H1 (cell line): ENCODE measurements at regions not wholly inside any gene's neighbourhood (a gene's known extent, or its start where the extent isn't known, plus 50 kb on each side); places are given as distances from the start of the nearest gene placed in this dataset.

Experiments used
- CTCF ChIA-PET: fragments of 300-600 bp; sonication (Branson Sonifier 250); formaldehyde crosslinking; loops from one replicate; lab custom pipeline; 2021; ENCODE audit not compliant: partially characterized antibody; lab: Charles Lee
- POLR2A ChIA-PET: fragments of 300-600 bp; sonication (Branson Sonifier 250); formaldehyde crosslinking; loops from one replicate; lab custom pipeline; 2021; ENCODE audit warnings: inconsistent platforms; ENCODE audit not compliant: partially characterized antibody; lab: Charles Lee
- DNase-seq, 2 experiments: peaks; one replicate each; pipeline versions ENCODE4 v3.0.0 to v3.0.0-alpha.2; 2010 to 2022; ENCODE audit warnings: low spot score in 2 of 2, low read depth in 1 of 2, mixed read lengths in 1 of 2
- FAIRE-seq: peaks from 2 replicates; lab custom pipeline; 2011; peaks lifted over from hg19 to GRCh38; lab: Jason Lieb, UNC
- H2AFZ ChIP-seq: 2 replicates; pipeline ENCODE4 v1.8.1; 2012; ENCODE audit warnings: low read length, inconsistent platforms
- H2AK5ac ChIP-seq: 2 replicates; pipeline ENCODE4 v1.6.1; 2013; ENCODE audit warnings: low read depth, low read length
- H2BK120ac ChIP-seq: replicated peaks from 2 replicates; pipeline ENCODE3; 2013; ENCODE audit warnings: low read depth, low read length, inconsistent platforms
- H2BK12ac ChIP-seq: 2 replicates; pipeline ENCODE4 v1.6.1; 2013; ENCODE audit warnings: low read depth, low read length
- H2BK15ac ChIP-seq: 2 replicates; pipeline ENCODE4 v1.6.1; 2013; ENCODE audit warnings: low read length
- H2BK20ac ChIP-seq: 2 replicates; pipeline ENCODE4 v1.6.1; 2013; ENCODE audit warnings: low read length
- H2BK5ac ChIP-seq: 2 replicates; pipeline ENCODE4 v1.6.1; 2013; ENCODE audit warnings: low read depth, low read length
- H3K14ac ChIP-seq: 2 replicates; pipeline ENCODE4 v1.6.1; 2013; ENCODE audit warnings: inconsistent platforms; ENCODE audit not compliant: insufficient read length
- H3K18ac ChIP-seq: 2 replicates; pipeline ENCODE4 v1.6.1; 2013; ENCODE audit warnings: low read length; ENCODE audit errors: extremely low read depth
- H3K23ac ChIP-seq: 2 replicates; pipeline ENCODE4 v1.6.1; 2013; ENCODE audit warnings: inconsistent platforms; ENCODE audit not compliant: insufficient read length
- H3K23me2 ChIP-seq: 2 replicates; pipeline ENCODE4 v1.6.1; 2013; ENCODE audit warnings: low read depth, low read length
- H3K27ac ChIP-seq: 2 replicates; pipeline ENCODE4 v1.6.1; 2011; ENCODE audit warnings: low read depth, low read length, inconsistent platforms
- H3K27me3 ChIP-seq, 4 experiments: replicated peaks in 1 of 4; 1 replicate in 1 of 4; 2 replicates in 3 of 4; pipeline versions ENCODE4 v1.6.1 to v1.8.1; 2011 to 2013; ENCODE audit warnings: low read length in 3 of 4, mild to moderate bottlenecking in 3 of 4, inconsistent platforms in 2 of 4, mixed read lengths in 2 of 4, moderate library complexity in 1 of 4; ENCODE audit not compliant: control insufficient read depth in 3 of 4, insufficient read depth in 3 of 4; ENCODE audit errors: extremely low read depth in 1 of 4
- H3K36me3 ChIP-seq, 4 experiments: 2 replicates each; pipeline versions ENCODE4 v1.6.1 to v1.8.1; 2011 to 2013; ENCODE audit warnings: mild to moderate bottlenecking in 4 of 4, low read length in 3 of 4, moderate library complexity in 2 of 4, control low read depth in 1 of 4, inconsistent platforms in 1 of 4; ENCODE audit not compliant: insufficient read depth in 4 of 4, control insufficient read depth in 2 of 4
- H3K4ac ChIP-seq: replicated peaks from 2 replicates; pipeline ENCODE3; 2013; ENCODE audit warnings: low read length, low read depth, mixed read lengths, inconsistent platforms; ENCODE audit not compliant: insufficient read length
- H3K4me1 ChIP-seq, 4 experiments: replicated peaks in 1 of 4; 1 replicate in 1 of 4; 2 replicates in 3 of 4; pipeline versions ENCODE4 v1.6.1 to v1.8.1; 2011 to 2013; ENCODE audit warnings: low read length in 3 of 4, inconsistent platforms in 2 of 4, mixed read lengths in 1 of 4; ENCODE audit not compliant: insufficient read depth in 4 of 4, control insufficient read depth in 3 of 4
- H3K4me2 ChIP-seq, 2 experiments: 2 replicates each; pipeline versions ENCODE4 v1.6.1 to v1.8.1; 2011 to 2013; ENCODE audit warnings: low read depth in 2 of 2, low read length in 2 of 2, control low read depth in 1 of 2, inconsistent platforms in 1 of 2, mild to moderate bottlenecking in 1 of 2; ENCODE audit not compliant: insufficient read depth in 1 of 2
- H3K4me3 ChIP-seq, 4 experiments: fragments of 200-600, 300-600 bp in 1 of 4; sonication (generic), shearing (Covaris generic), sonication (Bioruptor Twin) in 1 of 4; 2 replicates each; pipeline versions ENCODE4 v1.5.1 to v1.8.1; 2011 to 2016; ENCODE audit warnings: low read length in 4 of 4, low read depth in 3 of 4, control low read depth in 2 of 4, inconsistent platforms in 2 of 4, mild to moderate bottlenecking in 2 of 4, mixed read lengths in 1 of 4, moderate library complexity in 1 of 4; ENCODE audit not compliant: insufficient read depth in 2 of 4; ENCODE audit errors: extremely low read depth in 1 of 4
- H3K56ac ChIP-seq: replicated peaks from 2 replicates; pipeline ENCODE3; 2013; ENCODE audit warnings: low read depth, mild to moderate bottlenecking, mixed read lengths, low read length, inconsistent platforms; ENCODE audit not compliant: insufficient read length
- H3K79me1 ChIP-seq: 2 replicates; pipeline ENCODE4 v1.6.1; 2013; ENCODE audit warnings: low read depth, low read length, control low read depth
- H3K79me2 ChIP-seq, 2 experiments: 2 replicates each; pipeline versions ENCODE4 v1.6.1 to v1.8.1; 2012 to 2013; ENCODE audit warnings: low read length in 2 of 2, mild to moderate bottlenecking in 2 of 2, inconsistent platforms in 1 of 2; ENCODE audit not compliant: insufficient read depth in 2 of 2, control insufficient read depth in 1 of 2
- H3K9ac ChIP-seq, 4 experiments: replicated peaks in 1 of 4; 1 replicate in 1 of 4; 2 replicates in 3 of 4; pipeline versions ENCODE4 v1.6.1 to v1.8.1; 2011 to 2013; ENCODE audit warnings: low read depth in 3 of 4, low read length in 3 of 4, control low read depth in 2 of 4, mild to moderate bottlenecking in 2 of 4, moderate library complexity in 2 of 4, inconsistent platforms in 1 of 4; ENCODE audit errors: extremely low read depth in 1 of 4
- H3K9me3 ChIP-seq, 2 experiments: 2 replicates each; pipeline versions ENCODE4 v1.6.1 to v1.8.1; 2012 to 2013; ENCODE audit warnings: mild to moderate bottlenecking in 2 of 2, moderate library complexity in 2 of 2, control low read depth in 1 of 2, inconsistent platforms in 1 of 2, low read depth in 1 of 2, low read length in 1 of 2, mixed read lengths in 1 of 2; ENCODE audit not compliant: insufficient read depth in 2 of 2
- H4K20me1 ChIP-seq, 2 experiments: replicated peaks in 1 of 2; 2 replicates each; pipeline versions ENCODE3 to v1.8.1; 2011 to 2013; ENCODE audit warnings: inconsistent platforms in 2 of 2, low read length in 2 of 2, mild to moderate bottlenecking in 1 of 2; ENCODE audit not compliant: insufficient read depth in 2 of 2, control insufficient read depth in 1 of 2
- H4K5ac ChIP-seq: 2 replicates; pipeline ENCODE4 v1.6.1; 2013; ENCODE audit warnings: low read length, low read depth, mixed read lengths, inconsistent platforms; ENCODE audit not compliant: insufficient read length
- H4K8ac ChIP-seq: 2 replicates; pipeline ENCODE4 v1.8.0; 2013; ENCODE audit warnings: mild to moderate bottlenecking, moderate library complexity, low read length, inconsistent platforms; ENCODE audit not compliant: insufficient read depth; ENCODE audit errors: extremely low read depth
- H4K91ac ChIP-seq: replicated peaks from 2 replicates; pipeline ENCODE3; 2013; ENCODE audit warnings: low read length, mixed read lengths, inconsistent platforms; ENCODE audit not compliant: insufficient read length
- WGBS, 2 experiments: shearing (Covaris generic) in 1 of 2; methylation state at CpG; one replicate each; pipeline versions ENCODE4 v1.1.6 to v1.1.7; 2013 to 2015; ENCODE audit warnings: low lambda C conversion rate in 2 of 2, mixed read lengths in 2 of 2, inconsistent platforms in 1 of 2, low coverage in 1 of 2, missing lambda C conversion rate in 1 of 2; ENCODE audit not compliant: insufficient replicate concordance in 2 of 2, insufficient coverage in 1 of 2, insufficient read length in 1 of 2; ENCODE audit errors: extremely low coverage in 1 of 2, missing lambda C conversion rate in 1 of 2; 5-methylcytosine and 5-hydroxymethylcytosine counted together

DNA sequence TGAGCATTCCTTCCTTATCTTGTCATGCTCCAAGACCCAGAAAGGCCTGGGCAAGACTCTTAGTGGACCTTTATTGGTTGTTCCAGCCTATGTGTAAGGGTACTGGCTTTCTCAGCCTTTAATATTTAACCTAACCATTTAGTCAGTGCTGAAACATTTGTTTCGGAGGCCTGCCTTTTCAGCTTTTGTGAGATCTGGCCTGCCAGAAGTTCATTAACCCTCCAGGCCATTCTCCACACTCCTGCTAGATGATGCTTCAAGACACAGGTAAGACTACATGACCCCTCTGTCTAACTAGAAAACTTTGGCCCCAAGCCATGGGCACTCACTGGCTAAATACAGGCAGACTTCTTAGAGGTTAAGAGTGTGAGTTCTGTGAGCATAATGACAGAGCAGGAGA lies 138.4 kb upstream of the ZP4 start:
- CTCF ChIA-PET = interaction anchor here (1.3 to 1.6 kb wide), 2 partner anchors 128 to 165 kb away, joined by 3 to 6 read pairs; no protein-coding TSS in a partner anchor
- 94% methylated on average over 1 of the region's 1 CpG; no CpG with 5 or more reads in 1 of the 2 experiments for WGBS, 2 experiments
- H2BK15ac ChIP-seq = no peak overlapping the region

More for the DNA sequence above, 138.4 kb upstream of the ZP4 start:
- no peak overlapping the region for H3K9ac ChIP-seq
- no peaks in the 10 kb centered on the region for H3K79me1 ChIP-seq
- H3K23me2 ChIP-seq = no peaks in the 10 kb centered on the region
- no peak overlapping the region for H3K4ac ChIP-seq
- no peak overlapping the region for H3K14ac ChIP-seq
- no peak overlapping the region for H3K18ac ChIP-seq
- no peaks in the 10 kb centered on the region for H3K36me3 ChIP-seq
- H4K5ac ChIP-seq = no peak overlapping the region
- FAIRE-seq (no peak), DNase-seq (no peak)
- no peak overlapping the region for H4K8ac ChIP-seq
- no peak overlapping the region for H2BK120ac ChIP-seq
- H3K4me1 ChIP-seq = peaks cover 0 to 4% (median 3%) of the 10 kb centered on the region in 4 experiments; a peak in 3 of 7 replicates
- H3K27me3 ChIP-seq = no peaks in the 10 kb centered on the region
- no peak overlapping the region for H2BK20ac ChIP-seq
- H2AFZ ChIP-seq = no peak overlapping the region
- H2BK12ac ChIP-seq = no peak overlapping the region
- H3K79me2 ChIP-seq = no peaks in the 10 kb centered on the region
- H3K23ac ChIP-seq = no peak overlapping the region
- no peak overlapping the region for H3K56ac ChIP-seq
- no peaks in the 10 kb centered on the region for H4K20me1 ChIP-seq
- H3K27ac ChIP-seq = no peak overlapping the region
- H2BK5ac ChIP-seq = peak overlapping the region; percentile 42; the same call in 1 of the 2 replicates
- peaks cover 4% of the 10 kb centered on the region in 2 experiments; a peak in 1 of 4 replicates for H3K9me3 ChIP-seq
- H3K4me2 ChIP-seq = no peak overlapping the region
- POLR2A ChIA-PET = no interaction called here
- H2AK5ac ChIP-seq = no peak overlapping the region
- no peak overlapping the region for H3K4me3 ChIP-seq
- no peak overlapping the region for H4K91ac ChIP-seq
